ENCODE measurements at regions not wholly inside any gene's neighbourhood (a gene's known extent, or its start where the extent isn't known, plus 50 kb on each side); places are given as distances from the start of the nearest gene placed in this dataset.
A peak's percentile ranks its signal among the peaks of the same experiment; 100 is the strongest.

- DNase-seq = peak; percentile 28 to 36
- H3K9me3 ChIP-seq = no peaks in the 10 kb centered on the region
- intact Hi-C loops (cut with DNase I; ENCODE audit: low total_unique reads) = no loop called here
- no peak overlapping the region for H3K27ac ChIP-seq
- TF ChIP-seq POLR2A (IDR thresholded peaks at IDR 0.05) = no peak
- no peak for TF ChIP-seq CTCF (IDR thresholded peaks at IDR 0.05)
- no peak overlapping the region for H3K4me3 ChIP-seq
- no peaks in the 10 kb centered on the region for H3K36me3 ChIP-seq
- no peaks in the 10 kb centered on the region for H3K27me3 ChIP-seq
- no peaks in the 10 kb centered on the region for H3K4me1 ChIP-seq
Measured at GRCh38 chr2:121018136-121019061, 266.6 kb downstream of the TFCP2L1 start.

GRCh38 chr2:121019071-121019470, 265.9 kb downstream of the TFCP2L1 start:
- no peak for DNase-seq
- no peaks in the 10 kb centered on the region for H3K36me3 ChIP-seq
- intact Hi-C loops (cut with DNase I; ENCODE audit: low total_unique reads) = no loop called here
- H3K27me3 ChIP-seq = no peaks in the 10 kb centered on the region
- no peak overlapping the region for H3K27ac ChIP-seq
- no peak overlapping the region for H3K4me3 ChIP-seq
- no peaks in the 10 kb centered on the region for H3K4me1 ChIP-seq
- TF ChIP-seq POLR2A (IDR thresholded peaks at IDR 0.05) (no peak), CTCF (IDR thresholded peaks at IDR 0.05) (no peak)
- no peaks in the 10 kb centered on the region for H3K9me3 ChIP-seq

GRCh38 chr2:121019756-121020155, 265.2 kb downstream of the TFCP2L1 start:
- Histone ChIP-seq H3K4me1 (no peaks in the 10 kb centered on the region), H3K4me3 (no peak overlapping the region), H3K36me3 (no peaks in the 10 kb centered on the region), H3K9me3 (no peaks in the 10 kb centered on the region), H3K27ac (no peak overlapping the region), H3K27me3 (no peaks in the 10 kb centered on the region)
- DNase-seq = no peak
- TF ChIP-seq CTCF (IDR thresholded peaks at IDR 0.05) (no peak), POLR2A (IDR thresholded peaks at IDR 0.05) (no peak)
- intact Hi-C loops (cut with DNase I; ENCODE audit: low total_unique reads) = no loop called here

GRCh38 chr2:121021685-121022084, 263.3 kb downstream of the TFCP2L1 start:
- H3K27ac ChIP-seq = no peak overlapping the region
- TF ChIP-seq CTCF (IDR thresholded peaks at IDR 0.05) = no peak
- no peak overlapping the region for H3K4me3 ChIP-seq
- no peaks in the 10 kb centered on the region for H3K4me1 ChIP-seq
- no peaks in the 10 kb centered on the region for H3K9me3 ChIP-seq
- H3K27me3 ChIP-seq = no peaks in the 10 kb centered on the region
- no peak for DNase-seq
- H3K36me3 ChIP-seq = no peaks in the 10 kb centered on the region
- intact Hi-C loops (cut with DNase I; ENCODE audit: low total_unique reads) = no loop called here

- Histone ChIP-seq H3K36me3 (no peaks in the 10 kb centered on the region), H3K27me3 (no peaks in the 10 kb centered on the region), H3K4me1 (no peaks in the 10 kb centered on the region), H3K9me3 (no peaks in the 10 kb centered on the region), H3K4me3 (no peak overlapping the region), H3K27ac (no peak overlapping the region)
- intact Hi-C loops (cut with DNase I; ENCODE audit: low total_unique reads) = no loop called here
- TF ChIP-seq CTCF (IDR thresholded peaks at IDR 0.05) (no peak), POLR2A (IDR thresholded peaks at IDR 0.05) (no peak)
- DNase-seq = no peak
Measured at GRCh38 chr2:121028577-121028976, 256.4 kb downstream of the TFCP2L1 start.
